Activated CD8-positive, alpha-beta T cell treated with anti-CD3 and anti-CD28 coated beads, Interleukin-2, amount 10 ng/mL, durations not matched to agents 7 days and 5 days (primary cell): ENCODE measurements at regions not wholly inside any gene's neighbourhood (a gene's known extent, or its start where the extent isn't known, plus 50 kb on each side); places are given as distances from the start of the nearest gene placed in this dataset.

Experiments used
- ATAC-seq: fragments of 150-1000 bp; cut with Tn5 transposase; one replicate; pipeline ENCODE4 v1.10.0; 2021; ENCODE audit warnings: moderate library complexity
- CTCF ChIA-PET: fragments of 350-600 bp; sonication (Branson Sonifier 250); formaldehyde crosslinking; loops from one replicate; lab custom pipeline; 2021; ENCODE audit warnings: antibody characterized with exemption; lab: Charles Lee
- POLR2A ChIA-PET: fragments of 350-600 bp; sonication (Branson Sonifier 250); formaldehyde crosslinking; loops from one replicate; lab custom pipeline; 2021; ENCODE audit warnings: antibody characterized with exemption; lab: Charles Lee
- DNase-seq: peaks from one replicate; pipeline ENCODE4 v3.0.0-alpha.2; 2020
- H3K27ac Mint-ChIP-seq: one replicate; pipeline ENCODE4 v1.8.0; 2021; ENCODE audit warnings: mild to moderate bottlenecking, mixed read lengths
- H3K27me3 Mint-ChIP-seq: one replicate; pipeline ENCODE4 v1.8.0; 2021; ENCODE audit warnings: low read depth, mixed read lengths
- H3K36me3 Mint-ChIP-seq: one replicate; pipeline ENCODE4 v1.8.0; 2021; ENCODE audit warnings: low read depth, mixed read lengths
- H3K4me1 Mint-ChIP-seq: one replicate; pipeline ENCODE4 v1.8.0; 2021; ENCODE audit warnings: low read depth, mixed read lengths
- H3K4me3 Mint-ChIP-seq: one replicate; pipeline ENCODE4 v1.8.0; 2021; ENCODE audit warnings: mild to moderate bottlenecking, mixed read lengths
- H3K9me3 Mint-ChIP-seq: one replicate; pipeline ENCODE4 v1.8.0; 2022; ENCODE audit warnings: mixed read lengths; ENCODE audit not compliant: insufficient read depth

- CTCF ChIA-PET = no interaction called here
- no peak overlapping the region for H3K27ac Mint-ChIP-seq
- no peaks in the 10 kb centered on the region for H3K27me3 Mint-ChIP-seq
- H3K9me3 Mint-ChIP-seq = no peaks in the 10 kb centered on the region
- no peak for ATAC-seq
- H3K4me3 Mint-ChIP-seq = no peak overlapping the region
- POLR2A ChIA-PET = no interaction called here
- DNase-seq = no peak
- H3K36me3 Mint-ChIP-seq = no peaks in the 10 kb centered on the region
- no peaks in the 10 kb centered on the region for H3K4me1 Mint-ChIP-seq
Measured at GRCh38 chr14:86539361-86540070, 1009.6 kb downstream of the FLRT2 start.

GRCh38 chr14:86533834-86534233 lies 1003.9 kb downstream of the FLRT2 start:
- no peak overlapping the region for H3K27ac Mint-ChIP-seq
- H3K36me3 Mint-ChIP-seq = no peaks in the 10 kb centered on the region
- CTCF ChIA-PET = no interaction called here
- no peaks in the 10 kb centered on the region for H3K27me3 Mint-ChIP-seq
- no peak overlapping the region for H3K4me3 Mint-ChIP-seq
- H3K9me3 Mint-ChIP-seq = no peaks in the 10 kb centered on the region
- no peak for ATAC-seq
- POLR2A ChIA-PET = no interaction called here
- H3K4me1 Mint-ChIP-seq = no peaks in the 10 kb centered on the region
- DNase-seq = no peak

- ChIA-PET CTCF (no interaction called here), POLR2A (no interaction called here)
- H3K27me3 Mint-ChIP-seq = no peaks in the 10 kb centered on the region
- no peaks in the 10 kb centered on the region for H3K36me3 Mint-ChIP-seq
- no peaks in the 10 kb centered on the region for H3K9me3 Mint-ChIP-seq
- no peaks in the 10 kb centered on the region for H3K4me1 Mint-ChIP-seq
- no peak for DNase-seq
- ATAC-seq = no peak
- no peak overlapping the region for H3K4me3 Mint-ChIP-seq
- H3K27ac Mint-ChIP-seq = no peak overlapping the region
Measured at GRCh38 chr14:86532219-86532618, 1002.3 kb downstream of the FLRT2 start.

GRCh38 chr14:86530457-86530856 lies 1000.5 kb downstream of the FLRT2 start:
- DNase-seq = no peak
- H3K4me1 Mint-ChIP-seq = no peaks in the 10 kb centered on the region
- no peak for ATAC-seq
- POLR2A ChIA-PET = no interaction called here
- H3K27ac Mint-ChIP-seq = no peak overlapping the region
- no peak overlapping the region for H3K4me3 Mint-ChIP-seq
- no peaks in the 10 kb centered on the region for H3K36me3 Mint-ChIP-seq
- no peaks in the 10 kb centered on the region for H3K9me3 Mint-ChIP-seq
- H3K27me3 Mint-ChIP-seq = no peaks in the 10 kb centered on the region
- CTCF ChIA-PET = no interaction called here

- no peak for ATAC-seq
- Mint-ChIP-seq H3K27ac (no peak overlapping the region), H3K4me1 (no peaks in the 10 kb centered on the region), H3K36me3 (no peaks in the 10 kb centered on the region), H3K27me3 (no peaks in the 10 kb centered on the region), H3K4me3 (no peak overlapping the region), H3K9me3 (no peaks in the 10 kb centered on the region)
- CTCF ChIA-PET = no interaction called here
- no peak for DNase-seq
- POLR2A ChIA-PET = no interaction called here
Measured at GRCh38 chr14:86527312-86527711, 997.4 kb downstream of the FLRT2 start.

- CTCF ChIA-PET = no interaction called here
- POLR2A ChIA-PET = no interaction called here
- no peak for DNase-seq
- no peak for ATAC-seq
- Mint-ChIP-seq H3K27ac (no peak overlapping the region), H3K4me1 (no peaks in the 10 kb centered on the region), H3K9me3 (no peaks in the 10 kb centered on the region), H3K4me3 (no peak overlapping the region), H3K27me3 (no peaks in the 10 kb centered on the region), H3K36me3 (no peaks in the 10 kb centered on the region)
Measured at GRCh38 chr14:86525673-86526072, 995.7 kb downstream of the FLRT2 start.

- DNase-seq = no peak
- H3K27ac Mint-ChIP-seq = no peak overlapping the region
- ChIA-PET CTCF (no interaction called here), POLR2A (no interaction called here)
- H3K4me1 Mint-ChIP-seq = no peaks in the 10 kb centered on the region
- H3K36me3 Mint-ChIP-seq = no peaks in the 10 kb centered on the region
- H3K27me3 Mint-ChIP-seq = no peaks in the 10 kb centered on the region
- H3K4me3 Mint-ChIP-seq = no peak overlapping the region
- no peaks in the 10 kb centered on the region for H3K9me3 Mint-ChIP-seq
- ATAC-seq = no peak
Measured at GRCh38 chr14:86521843-86522242, 991.9 kb downstream of the FLRT2 start.

- Mint-ChIP-seq H3K4me1 (no peaks in the 10 kb centered on the region), H3K9me3 (no peaks in the 10 kb centered on the region), H3K4me3 (no peak overlapping the region), H3K27ac (no peak overlapping the region), H3K36me3 (no peaks in the 10 kb centered on the region), H3K27me3 (no peaks in the 10 kb centered on the region)
- DNase-seq (no peak), ATAC-seq (no peak)
- ChIA-PET CTCF (no interaction called here), POLR2A (no interaction called here)
Measured at GRCh38 chr14:86521031-86521730, 991.2 kb downstream of the FLRT2 start.

GRCh38 chr14:86518298-86518697 lies 988.4 kb downstream of the FLRT2 start:
- ATAC-seq (no peak), DNase-seq (no peak)
- Mint-ChIP-seq H3K4me1 (no peaks in the 10 kb centered on the region), H3K27ac (no peak overlapping the region), H3K9me3 (no peaks in the 10 kb centered on the region), H3K27me3 (no peaks in the 10 kb centered on the region), H3K36me3 (no peaks in the 10 kb centered on the region), H3K4me3 (no peak overlapping the region)
- ChIA-PET POLR2A (no interaction called here), CTCF (no interaction called here)

- DNase-seq = no peak
- Mint-ChIP-seq H3K4me1 (no peaks in the 10 kb centered on the region), H3K9me3 (no peaks in the 10 kb centered on the region), H3K36me3 (no peaks in the 10 kb centered on the region), H3K27me3 (no peaks in the 10 kb centered on the region), H3K27ac (no peak overlapping the region), H3K4me3 (no peak overlapping the region)
- POLR2A ChIA-PET = no interaction called here
- no peak for ATAC-seq
- CTCF ChIA-PET = no interaction called here
Measured at GRCh38 chr14:86515195-86515594, 985.3 kb downstream of the FLRT2 start.

- Mint-ChIP-seq H3K4me1 (no peaks in the 10 kb centered on the region), H3K4me3 (no peak overlapping the region), H3K36me3 (no peaks in the 10 kb centered on the region), H3K27ac (no peak overlapping the region), H3K27me3 (no peaks in the 10 kb centered on the region), H3K9me3 (no peaks in the 10 kb centered on the region)
- ChIA-PET CTCF (no interaction called here), POLR2A (no interaction called here)
- ATAC-seq = no peak
- no peak for DNase-seq
Measured at GRCh38 chr14:86513564-86513963, 983.6 kb downstream of the FLRT2 start.

- H3K27me3 Mint-ChIP-seq = no peaks in the 10 kb centered on the region
- CTCF ChIA-PET = no interaction called here
Measured at GRCh38 chr14:86513056-86513455, 983.1 kb downstream of the FLRT2 start.

More at GRCh38 chr14:86513056-86513455, 983.1 kb downstream of the FLRT2 start:
- H3K27ac Mint-ChIP-seq = no peak overlapping the region
- H3K4me1 Mint-ChIP-seq = no peaks in the 10 kb centered on the region
- ATAC-seq = no peak
- H3K36me3 Mint-ChIP-seq = no peaks in the 10 kb centered on the region
- no peaks in the 10 kb centered on the region for H3K9me3 Mint-ChIP-seq
- H3K4me3 Mint-ChIP-seq = no peak overlapping the region
- DNase-seq = no peak
- POLR2A ChIA-PET = no interaction called here
